ENCODE measurements at regions not wholly inside any gene's neighbourhood (a gene's known extent, or its start where the extent isn't known, plus 50 kb on each side); places are given as distances from the start of the nearest gene placed in this dataset.
"Not testable (repeated sequence)": the region's sequence is repeated elsewhere in the genome, so short reads cannot be mapped to it uniquely, and the experiment has no call there.

GRCh38 chr2:91497129-91498064 lies 2805.9 kb downstream of the RPIA start:
- not testable (repeated sequence) for DNase-seq (ENCODE audit: low spot score)

- not testable (repeated sequence) for DNase-seq (ENCODE audit: low spot score)
Observed at GRCh38 chr2:91498065-91498449, 2806.6 kb downstream of the RPIA start.

GRCh38 chr2:91498513-91499250 lies 2807.2 kb downstream of the RPIA start:
- not testable (repeated sequence) for DNase-seq (ENCODE audit: low spot score)

GRCh38 chr2:91499431-91500050 lies 2808.1 kb downstream of the RPIA start:
- not testable (repeated sequence) for DNase-seq (ENCODE audit: low spot score)

DNA sequence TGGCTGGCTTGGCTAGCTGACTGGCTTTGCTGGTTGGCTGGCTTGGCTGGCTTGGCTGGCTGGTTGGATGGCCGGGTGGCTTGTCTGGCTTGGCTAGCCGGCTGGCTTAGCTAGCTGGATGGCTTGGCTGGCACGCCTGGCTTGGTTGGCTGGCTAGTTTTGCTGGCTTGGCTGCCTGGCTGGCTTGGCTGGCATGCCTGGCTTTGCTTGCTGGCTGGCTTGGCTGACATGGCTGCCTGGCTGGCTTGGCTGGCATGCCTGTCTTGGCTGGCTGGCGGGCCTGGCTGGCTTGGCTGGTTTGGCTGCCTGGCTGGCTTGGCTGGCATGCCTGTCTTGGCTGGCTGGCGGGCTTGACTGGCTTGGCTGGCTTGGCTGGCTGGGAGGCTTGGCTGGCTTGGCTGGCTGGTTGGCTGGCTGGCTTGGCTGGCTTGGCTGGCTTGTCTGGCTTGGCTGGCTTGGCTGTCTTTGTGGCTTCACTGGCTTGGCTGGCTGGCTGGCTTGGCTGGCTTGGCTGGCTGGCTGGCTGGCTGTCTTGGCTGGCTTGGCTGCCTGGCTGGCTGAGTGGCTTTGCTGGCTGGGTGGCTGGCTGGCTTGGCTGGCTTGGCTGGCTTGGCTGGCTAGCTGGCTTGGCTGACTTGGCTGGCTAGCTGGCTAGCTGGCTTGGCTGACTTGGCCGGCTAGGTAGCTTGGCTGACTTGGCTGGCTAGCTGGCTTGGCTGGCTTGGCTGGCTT lies 2808.9 kb downstream of the RPIA start:
- not testable (repeated sequence) for DNase-seq (ENCODE audit: low spot score)

- DNase-seq (ENCODE audit: low spot score), result not testable (repeated sequence)
Observed at GRCh38 chr2:91500978-91501310, 2809.5 kb downstream of the RPIA start.

- DNase-seq (ENCODE audit: low spot score), result not testable (repeated sequence)
Observed at GRCh38 chr2:91501481-91502080, 2810.1 kb downstream of the RPIA start.

DNA sequence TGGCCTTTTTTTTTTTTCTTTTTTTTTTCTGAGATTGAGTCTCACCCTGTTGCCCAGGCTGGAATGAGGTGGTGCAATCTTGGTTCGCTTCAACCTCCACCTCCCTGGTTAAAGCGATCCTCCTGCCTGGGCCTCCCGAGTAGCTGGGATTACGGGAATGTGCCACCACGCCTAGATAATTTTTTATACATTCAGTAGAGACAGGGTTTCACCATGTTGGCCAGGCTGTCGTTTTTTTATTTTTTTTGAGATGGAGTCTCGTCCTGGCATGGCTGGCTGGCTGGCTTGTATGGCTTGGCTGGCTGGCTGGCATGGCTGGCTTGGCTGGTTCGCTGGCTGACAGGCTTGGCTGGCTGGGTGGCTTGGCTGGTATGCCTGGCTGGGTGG lies 2812.1 kb downstream of the RPIA start:
- DNase-seq (ENCODE audit: low spot score), result not testable (repeated sequence)

- not testable (repeated sequence) for DNase-seq (ENCODE audit: low spot score)
Observed at GRCh38 chr2:91503959-91504741, 2812.7 kb downstream of the RPIA start.

GRCh38 chr2:91508816-91509215 lies 2817.3 kb downstream of the RPIA start:
- DNase-seq (ENCODE audit: low spot score), result not testable (repeated sequence)

- not testable (repeated sequence) for DNase-seq (ENCODE audit: low spot score)
Observed at GRCh38 chr2:91509276-91509675, 2817.8 kb downstream of the RPIA start.

DNA sequence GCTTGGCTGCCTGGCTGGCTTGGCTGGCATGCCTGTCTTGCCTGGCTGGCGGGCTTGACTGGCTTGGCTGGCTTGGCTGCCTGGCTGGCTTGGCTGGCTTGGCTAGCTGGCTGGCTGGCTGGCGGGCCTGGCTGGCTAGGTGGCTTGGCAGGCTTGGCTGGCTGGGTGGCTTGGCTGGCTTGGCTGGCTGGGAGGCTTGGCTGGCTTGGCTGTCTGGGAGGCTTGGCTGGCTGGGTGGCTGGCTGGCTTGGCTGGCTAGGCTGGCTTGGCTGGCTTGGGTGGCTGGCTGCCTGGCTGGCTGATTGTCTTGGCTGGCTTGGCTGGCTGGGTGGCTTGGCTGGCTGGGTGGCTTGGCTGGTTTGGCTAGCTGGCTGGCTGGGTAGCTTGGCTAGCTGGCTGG lies 2819.7 kb downstream of the RPIA start:
- DNase-seq (ENCODE audit: low spot score), result not testable (repeated sequence)

DNA sequence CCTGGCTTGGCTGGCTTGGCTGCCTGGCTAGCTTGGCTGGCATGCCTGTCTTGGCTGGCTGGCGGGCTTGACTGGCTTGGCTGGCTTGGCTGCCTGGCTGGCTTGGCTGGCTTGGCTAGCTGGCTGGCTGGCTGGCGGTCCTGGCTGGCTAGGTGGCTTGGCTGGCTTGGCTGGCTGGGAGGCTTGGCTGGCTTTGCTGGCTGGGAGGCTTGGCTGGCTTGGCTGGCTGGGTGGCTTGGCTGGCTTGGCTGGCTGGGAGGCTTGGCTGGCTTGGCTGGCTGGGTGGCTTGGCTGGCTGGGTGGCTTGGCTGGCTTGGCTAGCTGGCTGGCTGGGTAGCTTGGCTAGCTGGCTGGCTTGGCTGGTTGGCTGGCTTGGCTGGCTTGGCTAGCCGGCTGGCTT lies 2824.5 kb downstream of the RPIA start:
- DNase-seq (ENCODE audit: low spot score), result not testable (repeated sequence)

GRCh38 chr2:91516669-91517068 lies 2825.2 kb downstream of the RPIA start:
- DNase-seq (ENCODE audit: low spot score), result not testable (repeated sequence)

GRCh38 chr2:91517846-91518245 lies 2826.4 kb downstream of the RPIA start:
- not testable (repeated sequence) for DNase-seq (ENCODE audit: low spot score)

- DNase-seq (ENCODE audit: low spot score), result not testable (repeated sequence)
Observed at GRCh38 chr2:91518361-91518981, 2827.0 kb downstream of the RPIA start.

DNA sequence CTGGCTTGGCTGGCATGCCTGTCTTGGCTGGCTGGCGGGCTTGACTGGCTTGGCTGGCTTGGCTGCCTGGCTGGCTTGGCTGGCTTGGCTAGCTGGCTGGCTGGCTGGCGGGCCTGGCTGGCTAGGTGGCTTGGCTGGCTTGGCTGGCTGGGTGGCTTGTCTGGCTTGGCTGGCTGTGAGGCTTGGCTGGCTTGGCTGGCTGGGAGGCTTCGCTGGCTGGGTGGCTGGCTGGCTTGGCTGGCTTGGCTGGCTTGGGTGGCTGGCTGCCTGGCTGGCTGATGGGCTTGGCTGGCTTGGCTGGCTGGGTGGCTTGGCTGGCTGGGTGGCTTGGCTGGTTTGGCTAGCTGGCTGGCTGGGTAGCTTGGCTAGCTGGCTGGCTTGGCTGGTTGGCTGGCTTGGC lies 2827.9 kb downstream of the RPIA start:
- not testable (repeated sequence) for DNase-seq (ENCODE audit: low spot score)

DNA sequence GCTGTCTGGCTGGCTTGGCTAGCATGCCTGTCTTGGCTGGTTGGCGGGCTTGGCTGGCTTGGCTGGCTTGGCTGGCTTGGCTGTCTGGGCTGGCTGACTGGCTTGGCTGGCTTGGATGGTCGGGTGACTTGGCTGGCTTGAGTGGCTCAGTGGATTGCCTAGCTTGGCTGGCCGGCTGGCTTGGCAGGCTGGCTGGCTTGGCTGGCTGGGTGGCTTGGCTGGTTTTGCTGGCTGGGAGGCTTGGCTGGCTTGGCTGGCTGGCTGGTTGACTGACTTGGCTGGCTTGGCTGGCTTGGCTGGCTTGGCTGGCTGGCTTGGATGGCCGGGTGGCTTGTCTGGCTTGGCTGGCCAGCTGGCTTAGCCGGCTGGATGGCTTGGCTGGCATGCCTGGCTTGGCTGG lies 2828.4 kb downstream of the RPIA start:
- DNase-seq (ENCODE audit: low spot score), result not testable (repeated sequence)

DNA sequence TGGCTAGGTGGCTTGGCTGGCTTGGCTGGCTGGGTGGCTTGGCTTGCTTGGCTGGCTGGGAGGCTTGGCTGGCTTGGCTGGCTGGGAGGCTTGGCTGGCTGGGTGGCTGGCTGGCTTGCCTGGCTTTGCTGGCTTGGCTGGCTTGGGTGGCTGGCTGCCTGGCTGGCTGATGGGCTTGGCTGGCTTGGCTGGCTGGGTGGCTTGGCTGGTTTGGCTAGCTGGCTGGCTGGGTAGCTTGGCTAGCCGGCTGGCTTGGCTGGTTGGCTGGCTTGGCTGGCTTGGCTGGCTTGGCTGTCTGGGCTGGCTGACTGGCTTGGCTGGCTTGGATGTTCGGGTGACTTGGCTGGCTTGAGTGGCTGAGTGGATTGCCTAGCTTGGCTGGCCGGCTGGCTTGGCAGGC lies 2829.1 kb downstream of the RPIA start:
- not testable (repeated sequence) for DNase-seq (ENCODE audit: low spot score)

GRCh38 chr2:91520972-91521535 lies 2829.6 kb downstream of the RPIA start:
- DNase-seq (ENCODE audit: low spot score), result not testable (repeated sequence)

Measured in AG08395 (cell line).